Ishikawa (cell line): ENCODE measurements at regions not wholly inside any gene's neighbourhood (a gene's known extent, or its start where the extent isn't known, plus 50 kb on each side); places are given as distances from the start of the nearest gene placed in this dataset.

ENCODE experiments used
- CEBPB ChIP-seq: IDR thresholded peaks from 2 replicates; pipeline ENCODE4 v1.6.1; 2012
- CREB1 ChIP-seq: IDR thresholded peaks from 2 replicates; pipeline ENCODE4 v1.6.1; 2012; ENCODE audit warnings: low read depth
- EGR1 ChIP-seq: IDR thresholded peaks from 2 replicates; pipeline ENCODE4 v1.6.1; 2012
- EP300 ChIP-seq: IDR thresholded peaks from 2 replicates; pipeline ENCODE4 v1.6.1; 2012; ENCODE audit warnings: borderline replicate concordance
- FOXM1 ChIP-seq: IDR thresholded peaks from 2 replicates; pipeline ENCODE4 v1.6.1; 2012; ENCODE audit warnings: low read depth, borderline replicate concordance
- NFIC ChIP-seq: IDR thresholded peaks from 2 replicates; pipeline ENCODE4 v1.6.1; 2012
- RAD21 ChIP-seq: IDR thresholded peaks from 2 replicates; pipeline ENCODE4 v1.6.1; 2012; ENCODE audit warnings: low read depth
- TAF1 ChIP-seq: IDR thresholded peaks from 2 replicates; pipeline ENCODE4 v1.6.1; 2012; ENCODE audit warnings: low read depth, mild to moderate bottlenecking
- TCF12 ChIP-seq: IDR thresholded peaks from 2 replicates; pipeline ENCODE4 v1.6.1; 2012; ENCODE audit warnings: low read depth
- TEAD4 ChIP-seq: IDR thresholded peaks from 2 replicates; pipeline ENCODE4 v1.6.1; 2012
- YY1 ChIP-seq: IDR thresholded peaks from 2 replicates; pipeline ENCODE4 v1.6.1; 2012; ENCODE audit warnings: low read depth
- ZBTB7A ChIP-seq: IDR thresholded peaks from 2 replicates; pipeline ENCODE4 v1.6.1; 2012; ENCODE audit warnings: low read depth
- TF ChIP-seq, protein P1 (sequence below): IDR thresholded peaks from 2 replicates; pipeline ENCODE4 v1.6.1; 2012
- TF ChIP-seq, protein P2 (sequence below): IDR thresholded peaks from 2 replicates; pipeline ENCODE4 v1.6.1; 2012; ENCODE audit warnings: low read depth, mild to moderate bottlenecking
- TF ChIP-seq, protein P3 (sequence below): IDR thresholded peaks from 2 replicates; pipeline ENCODE4 v1.6.1; 2012

DNA sequence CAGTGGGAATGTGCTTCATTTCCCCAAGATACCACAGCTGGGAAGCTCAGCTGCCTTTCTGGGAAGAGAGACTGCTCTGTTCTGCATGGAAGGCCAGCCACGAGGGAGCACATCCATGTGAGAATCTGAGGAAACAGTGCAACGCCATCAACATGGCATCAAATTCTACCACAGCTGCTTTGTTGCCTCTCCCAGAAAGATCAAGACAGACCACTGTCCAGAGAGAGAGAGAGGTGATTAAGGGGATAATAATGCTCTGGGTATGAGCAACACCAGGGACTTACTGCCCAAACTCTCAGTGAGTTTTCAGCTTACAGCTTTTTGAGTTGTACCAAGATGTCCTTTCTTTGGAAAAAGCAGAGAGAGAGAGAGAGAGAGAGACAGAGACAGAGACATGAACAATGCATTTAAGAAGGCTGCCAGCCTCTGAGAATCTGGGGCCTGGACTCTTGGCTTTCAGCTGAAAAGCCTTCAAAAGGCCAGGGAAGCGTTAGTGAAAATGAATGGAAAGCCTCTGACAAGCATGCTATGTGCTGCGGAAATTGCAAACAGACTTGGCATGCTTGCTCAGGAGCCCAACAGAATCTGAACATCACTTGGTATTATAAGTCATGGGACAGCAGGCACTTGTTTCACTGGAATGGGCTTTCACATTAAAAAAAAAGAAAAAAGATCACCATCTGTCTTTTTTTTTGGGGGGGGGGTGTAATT lies 223.1 kb downstream of the MAP2K6 start:
- TF ChIP-seq FOXM1 (no peak), RAD21 (no peak), TCF12 (no peak), TEAD4 (no peak)
- TF ChIP-seq, protein P1, sequence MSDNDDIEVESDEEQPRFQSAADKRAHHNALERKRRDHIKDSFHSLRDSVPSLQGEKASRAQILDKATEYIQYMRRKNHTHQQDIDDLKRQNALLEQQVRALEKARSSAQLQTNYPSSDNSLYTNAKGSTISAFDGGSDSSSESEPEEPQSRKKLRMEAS = no peak
- TF ChIP-seq, protein P2, sequence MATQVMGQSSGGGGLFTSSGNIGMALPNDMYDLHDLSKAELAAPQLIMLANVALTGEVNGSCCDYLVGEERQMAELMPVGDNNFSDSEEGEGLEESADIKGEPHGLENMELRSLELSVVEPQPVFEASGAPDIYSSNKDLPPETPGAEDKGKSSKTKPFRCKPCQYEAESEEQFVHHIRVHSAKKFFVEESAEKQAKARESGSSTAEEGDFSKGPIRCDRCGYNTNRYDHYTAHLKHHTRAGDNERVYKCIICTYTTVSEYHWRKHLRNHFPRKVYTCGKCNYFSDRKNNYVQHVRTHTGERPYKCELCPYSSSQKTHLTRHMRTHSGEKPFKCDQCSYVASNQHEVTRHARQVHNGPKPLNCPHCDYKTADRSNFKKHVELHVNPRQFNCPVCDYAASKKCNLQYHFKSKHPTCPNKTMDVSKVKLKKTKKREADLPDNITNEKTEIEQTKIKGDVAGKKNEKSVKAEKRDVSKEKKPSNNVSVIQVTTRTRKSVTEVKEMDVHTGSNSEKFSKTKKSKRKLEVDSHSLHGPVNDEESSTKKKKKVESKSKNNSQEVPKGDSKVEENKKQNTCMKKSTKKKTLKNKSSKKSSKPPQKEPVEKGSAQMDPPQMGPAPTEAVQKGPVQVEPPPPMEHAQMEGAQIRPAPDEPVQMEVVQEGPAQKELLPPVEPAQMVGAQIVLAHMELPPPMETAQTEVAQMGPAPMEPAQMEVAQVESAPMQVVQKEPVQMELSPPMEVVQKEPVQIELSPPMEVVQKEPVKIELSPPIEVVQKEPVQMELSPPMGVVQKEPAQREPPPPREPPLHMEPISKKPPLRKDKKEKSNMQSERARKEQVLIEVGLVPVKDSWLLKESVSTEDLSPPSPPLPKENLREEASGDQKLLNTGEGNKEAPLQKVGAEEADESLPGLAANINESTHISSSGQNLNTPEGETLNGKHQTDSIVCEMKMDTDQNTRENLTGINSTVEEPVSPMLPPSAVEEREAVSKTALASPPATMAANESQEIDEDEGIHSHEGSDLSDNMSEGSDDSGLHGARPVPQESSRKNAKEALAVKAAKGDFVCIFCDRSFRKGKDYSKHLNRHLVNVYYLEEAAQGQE = no peak

DNA sequence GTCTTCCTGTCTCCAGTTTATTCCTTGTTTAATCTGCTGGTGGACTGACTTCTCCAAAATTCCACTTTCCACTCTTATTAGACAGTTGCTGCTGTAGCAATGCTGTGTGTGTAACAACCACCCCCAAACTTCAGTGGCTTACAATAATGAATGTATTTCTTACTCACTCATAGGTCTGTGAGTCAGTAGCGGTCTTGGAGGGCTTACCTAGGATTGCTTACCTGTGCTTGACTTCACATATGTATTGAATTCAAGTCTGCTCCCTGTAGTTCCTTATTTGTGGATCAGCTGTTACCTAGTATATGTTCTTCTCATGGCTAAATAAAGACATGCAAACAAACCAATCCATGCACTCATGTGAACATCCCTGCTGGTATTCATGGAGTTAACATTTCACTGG lies 224.6 kb downstream of the MAP2K6 start:
- no peak for TF ChIP-seq TEAD4
- no peak for TF ChIP-seq ZBTB7A
- no peak for TF ChIP-seq EGR1
- TF ChIP-seq TCF12 = no peak
- no peak for TF ChIP-seq NFIC
- TF ChIP-seq CREB1 = no peak
- no peak for TF ChIP-seq EP300
- TF ChIP-seq YY1 = no peak
- TF ChIP-seq TAF1 = no peak
- TF ChIP-seq, protein P3, sequence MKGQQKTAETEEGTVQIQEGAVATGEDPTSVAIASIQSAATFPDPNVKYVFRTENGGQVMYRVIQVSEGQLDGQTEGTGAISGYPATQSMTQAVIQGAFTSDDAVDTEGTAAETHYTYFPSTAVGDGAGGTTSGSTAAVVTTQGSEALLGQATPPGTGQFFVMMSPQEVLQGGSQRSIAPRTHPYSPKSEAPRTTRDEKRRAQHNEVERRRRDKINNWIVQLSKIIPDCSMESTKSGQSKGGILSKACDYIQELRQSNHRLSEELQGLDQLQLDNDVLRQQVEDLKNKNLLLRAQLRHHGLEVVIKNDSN = no peak
- TF ChIP-seq CEBPB = no peak
- TF ChIP-seq, protein P2 = no peak
- TF ChIP-seq, protein P1 = no peak
- TF ChIP-seq RAD21 = no peak

DNA sequence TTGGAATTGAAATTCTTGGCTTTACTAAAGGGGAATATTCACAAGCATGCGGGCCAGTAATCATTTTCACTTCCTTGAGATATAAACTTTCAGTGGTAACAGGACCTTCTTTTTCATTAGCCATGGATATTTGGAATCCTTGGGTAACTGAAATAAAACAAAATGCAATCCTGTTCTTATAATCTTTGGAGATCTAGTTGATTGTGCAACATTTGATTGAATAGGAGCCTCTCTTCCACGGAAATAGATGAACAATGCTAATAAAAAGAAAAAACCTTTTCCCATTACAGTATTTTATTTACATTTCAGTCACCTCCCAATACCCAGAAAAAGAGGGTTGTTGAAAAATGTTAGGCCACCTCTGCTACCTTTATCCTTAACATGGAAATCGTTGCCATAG lies 225.6 kb downstream of the MAP2K6 start:
- TF ChIP-seq TCF12 (no peak), EGR1 (no peak), RAD21 (no peak)

DNA sequence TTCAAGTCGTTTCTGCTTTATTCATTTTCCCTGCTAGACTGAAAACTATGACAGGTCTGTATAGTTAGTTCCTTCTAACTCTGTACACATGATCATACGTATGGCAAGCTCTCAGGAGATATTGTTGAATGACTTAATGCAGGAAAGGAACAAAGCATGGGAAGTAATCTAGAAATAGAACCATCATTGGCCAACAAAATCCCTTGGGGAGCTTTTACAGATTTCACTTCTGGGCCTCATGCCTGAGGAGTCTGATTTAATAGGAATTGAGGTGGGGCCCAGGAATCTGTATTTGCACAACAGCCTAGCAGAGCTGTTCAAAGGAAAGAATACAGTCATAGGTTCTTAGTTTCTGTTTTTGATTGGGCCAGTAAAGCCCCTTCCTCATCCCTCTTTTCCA lies 229.2 kb downstream of the MAP2K6 start:
- TF ChIP-seq, protein P2 = no peak
- TF ChIP-seq, protein P3 = no peak
- TF ChIP-seq EP300 (no peak), TEAD4 (no peak)

DNA sequence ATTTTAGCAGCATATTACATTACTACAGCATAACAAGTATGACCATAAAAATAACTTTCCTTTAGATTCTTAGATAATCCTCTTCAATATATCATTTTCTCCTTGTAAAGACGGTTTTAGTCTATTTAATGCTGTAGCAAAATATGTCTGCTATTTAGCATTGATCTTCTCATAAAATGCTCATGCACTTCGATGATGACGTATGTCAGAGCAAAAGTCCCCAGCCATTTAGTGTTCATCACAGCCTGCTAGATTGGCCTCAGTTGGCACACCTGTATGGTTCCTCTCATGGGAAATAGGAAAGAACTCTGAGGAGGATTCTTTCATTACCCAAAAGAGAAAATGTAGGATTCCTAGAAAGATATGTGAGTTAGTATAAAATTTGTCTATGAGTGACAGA lies 232.2 kb downstream of the MAP2K6 start:
- no peak for TF ChIP-seq CEBPB
- no peak for TF ChIP-seq CREB1
- no peak for TF ChIP-seq FOXM1
- TF ChIP-seq TAF1 = no peak
- no peak for TF ChIP-seq NFIC
- TF ChIP-seq ZBTB7A = no peak
- TF ChIP-seq, protein P1 = no peak
- TF ChIP-seq YY1 = no peak
- TF ChIP-seq, protein P3 = no peak
- TF ChIP-seq EGR1 = no peak
- TF ChIP-seq, protein P2 = no peak
- no peak for TF ChIP-seq TCF12
